UCSD-AML1 (cell line): ENCODE measurements at regions not wholly inside any gene's neighbourhood (a gene's known extent, or its start where the extent isn't known, plus 50 kb on each side); places are given as distances from the start of the nearest gene placed in this dataset.
"Not testable (repeated sequence)": the region's sequence is repeated elsewhere in the genome, so short reads cannot be mapped to it uniquely, and the experiment has no call there.

Source experiments
- DNase-seq: peaks from one replicate; lab custom pipeline; 2025; ENCODE audit not compliant: unreplicated experiment; lab: John Stamatoyannopoulos, UW

DNA sequence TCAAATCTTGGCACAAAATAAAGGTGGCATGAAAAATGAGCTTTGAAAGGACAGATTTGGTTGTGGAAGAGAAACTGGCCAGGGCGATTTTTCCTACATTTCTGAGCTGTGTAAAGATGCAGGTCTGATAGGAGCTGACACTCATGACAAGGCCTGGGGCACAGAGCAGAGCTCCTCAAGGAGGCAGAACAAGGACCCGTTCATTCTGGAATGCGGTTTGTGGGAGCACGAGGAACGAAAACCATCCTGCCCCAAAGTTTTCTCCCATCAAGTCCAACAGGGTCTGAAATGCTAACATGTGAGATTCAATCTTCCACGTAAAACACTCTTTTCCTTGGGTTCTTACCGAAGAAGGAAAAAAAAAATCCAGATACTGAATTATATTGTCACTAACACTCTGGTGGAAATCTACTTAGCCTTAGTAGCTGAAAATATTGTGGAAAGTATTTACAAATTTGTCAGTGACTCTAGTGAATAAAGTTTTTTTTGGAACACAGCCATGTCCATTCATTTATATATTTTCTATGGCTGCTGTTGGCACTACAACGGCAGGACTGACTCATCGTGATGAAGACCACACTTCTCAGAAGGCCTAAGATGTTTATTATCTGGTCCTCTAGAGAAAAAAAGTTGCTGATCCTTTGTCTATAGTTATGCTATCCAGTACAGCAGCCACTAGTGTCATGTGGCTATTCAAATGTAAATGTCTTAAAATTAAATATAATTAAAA, 215.7 kb downstream of the BAMBI start:
- no peak for DNase-seq

DNA sequence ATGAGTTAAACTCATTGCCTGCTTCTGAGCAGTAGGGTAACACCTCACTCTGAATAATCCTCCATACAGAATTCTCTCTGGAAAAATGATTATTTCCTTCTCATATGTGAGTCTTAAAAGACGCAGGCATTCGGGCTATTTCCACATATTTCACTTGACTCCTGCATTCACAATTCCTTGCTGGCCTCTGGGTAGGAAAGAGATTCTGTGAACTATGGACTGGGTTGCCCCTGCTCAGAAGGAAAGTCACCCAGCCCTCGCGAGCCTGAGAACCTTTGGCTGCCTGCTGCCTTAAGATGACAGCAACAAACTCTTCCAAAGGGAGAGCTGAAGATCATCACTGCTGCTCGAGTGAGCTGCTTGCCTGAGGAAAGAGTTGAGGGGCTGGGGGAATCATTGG, 216.8 kb downstream of the BAMBI start:
- no peak for DNase-seq

DNA sequence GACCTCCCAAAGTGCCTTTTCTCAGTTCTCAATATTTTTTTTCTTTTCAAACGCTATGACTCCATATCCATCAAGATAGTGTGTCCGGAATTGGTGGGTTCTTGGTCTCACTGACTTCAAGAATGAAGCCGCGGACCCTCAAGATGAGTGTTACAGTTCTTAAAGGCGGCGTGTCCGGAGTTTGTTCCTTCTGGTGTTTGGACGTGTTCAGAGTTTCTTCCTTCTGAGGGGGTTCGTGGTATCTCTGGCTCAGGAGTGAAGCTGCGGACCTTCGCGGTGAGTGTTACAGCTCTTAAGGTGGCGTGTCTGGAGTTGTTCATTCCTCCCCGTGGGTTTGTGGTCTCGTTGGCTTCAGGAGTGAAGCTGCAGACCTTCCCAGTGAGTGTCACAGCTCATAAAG, 218.3 kb downstream of the BAMBI start:
- DNase-seq, result not testable (repeated sequence)

DNA sequence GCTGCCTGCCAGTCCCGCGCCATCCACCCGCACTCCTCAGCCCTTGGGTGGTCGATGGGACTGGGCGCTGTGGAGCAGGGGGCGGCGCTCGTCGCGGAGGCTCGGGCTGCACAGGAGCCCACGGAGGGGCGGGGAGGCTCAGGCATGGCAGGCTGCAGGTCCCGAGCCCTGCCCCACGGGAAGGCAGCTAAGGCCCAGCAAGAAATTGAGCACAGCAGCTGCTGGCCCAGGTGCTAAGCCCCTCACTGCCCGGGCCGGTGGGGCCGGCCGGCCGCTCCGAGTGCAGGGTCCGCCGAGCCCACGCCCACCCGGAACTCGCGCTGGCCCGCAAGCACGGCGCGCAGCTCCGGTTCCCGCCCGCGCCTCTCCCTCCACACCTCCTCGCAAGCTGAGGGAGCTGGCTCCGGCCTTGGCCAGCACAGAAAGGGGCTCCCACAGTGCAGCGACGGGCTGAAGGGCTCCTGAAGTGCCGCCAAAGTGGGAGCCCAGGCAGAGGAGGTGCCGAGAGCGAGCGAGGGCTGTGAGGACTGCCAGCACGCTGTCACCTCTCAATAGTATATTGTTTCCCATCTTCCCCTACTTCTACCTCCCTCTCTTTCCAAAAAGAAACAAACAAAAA, 219.6 kb downstream of the BAMBI start:
- not testable (repeated sequence) for DNase-seq

DNA sequence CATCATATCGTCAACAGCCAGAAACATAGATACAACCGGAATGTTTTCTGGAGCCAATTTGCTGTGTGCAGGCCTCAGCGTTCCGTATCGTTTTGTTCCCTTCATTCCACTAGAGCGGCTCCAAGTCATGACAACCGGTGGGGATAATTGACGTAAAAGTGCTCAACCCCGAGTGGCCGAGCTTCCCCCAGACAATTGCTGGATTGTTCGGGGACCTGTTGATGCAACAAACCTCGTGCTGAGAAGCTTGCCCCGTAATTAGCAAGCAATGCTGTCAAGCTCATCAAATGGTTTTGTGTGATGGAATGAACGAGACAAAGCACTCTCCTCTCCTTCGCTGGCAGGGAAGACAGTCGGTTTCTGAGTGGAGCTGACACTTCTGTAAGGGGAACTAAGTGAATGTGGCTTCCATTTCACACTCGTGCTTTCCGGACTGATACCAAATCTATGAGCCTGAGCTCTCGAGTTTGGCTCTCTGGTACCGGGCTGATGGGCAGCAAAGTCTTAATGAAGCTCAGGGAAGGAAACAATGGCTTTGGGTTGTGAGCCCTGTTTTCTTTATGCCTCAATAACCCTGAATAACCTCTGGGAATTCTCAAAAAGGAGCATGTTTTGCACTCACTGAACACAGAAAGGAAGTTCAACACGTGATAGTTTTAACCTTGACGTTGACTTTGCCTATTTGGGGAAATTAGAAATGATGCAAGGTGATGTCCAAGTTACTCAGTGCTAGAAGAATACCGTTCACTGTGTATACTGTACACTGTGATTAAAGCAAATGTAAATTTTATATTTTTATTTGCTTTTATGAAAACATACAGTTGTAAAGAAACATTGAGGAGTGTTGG, 220.5 kb downstream of the BAMBI start:
- no peak for DNase-seq

DNA sequence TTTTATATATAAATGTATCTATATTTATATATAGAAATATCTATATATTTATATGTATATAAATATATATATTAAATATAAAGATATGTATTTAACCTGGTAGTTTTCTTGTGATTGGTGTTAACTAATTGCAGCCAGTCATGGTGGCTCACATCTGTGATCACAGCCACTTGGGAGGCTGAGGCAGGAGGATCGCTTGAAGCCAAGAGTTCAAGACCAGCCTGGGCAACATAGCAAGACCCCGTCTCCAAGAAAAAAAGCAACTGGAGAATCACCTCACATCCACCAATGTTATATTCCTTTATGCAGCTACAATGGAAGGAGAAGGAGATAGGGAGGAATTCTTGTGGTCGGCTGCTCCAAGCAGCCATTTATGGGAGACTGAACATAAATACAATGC, 224.9 kb downstream of the BAMBI start:
- no peak for DNase-seq

DNA sequence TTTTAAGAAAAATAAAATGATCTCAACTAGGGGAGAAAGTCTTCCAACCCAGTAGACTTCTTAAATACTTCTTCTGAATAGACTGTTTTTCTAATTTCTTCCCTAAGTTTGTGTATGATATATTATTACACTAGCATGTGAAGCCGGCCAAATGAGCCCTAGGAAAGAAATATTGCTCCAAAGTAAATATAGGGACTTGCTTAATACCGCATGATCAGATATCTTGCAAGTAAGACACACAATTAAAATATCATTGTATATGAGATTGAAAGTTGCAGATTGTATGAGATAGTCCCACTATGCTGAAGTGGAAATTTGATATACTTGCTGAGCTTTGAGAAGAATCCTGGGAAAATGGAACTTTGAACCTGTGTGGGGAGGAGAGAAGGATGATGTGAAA, 225.7 kb downstream of the BAMBI start:
- DNase-seq, result no peak

DNA sequence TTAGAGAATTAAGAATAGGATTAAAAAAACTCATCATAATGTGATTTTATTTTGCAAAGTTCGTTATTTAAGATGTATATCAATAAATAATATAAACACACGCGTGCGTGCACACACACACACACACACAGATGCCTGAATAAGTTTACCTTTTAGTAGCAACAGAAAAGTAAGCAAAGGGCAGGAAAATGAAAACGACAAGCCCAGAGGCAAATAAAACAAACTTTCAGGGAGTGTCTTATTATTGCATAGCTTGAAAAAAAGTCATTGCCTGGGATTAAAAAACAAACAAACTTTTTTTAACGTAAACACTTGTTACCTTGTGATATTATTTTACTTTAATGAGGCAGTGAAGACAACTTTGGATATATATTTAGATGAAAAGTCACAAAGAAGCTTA, 226.4 kb downstream of the BAMBI start:
- no peak for DNase-seq

DNA sequence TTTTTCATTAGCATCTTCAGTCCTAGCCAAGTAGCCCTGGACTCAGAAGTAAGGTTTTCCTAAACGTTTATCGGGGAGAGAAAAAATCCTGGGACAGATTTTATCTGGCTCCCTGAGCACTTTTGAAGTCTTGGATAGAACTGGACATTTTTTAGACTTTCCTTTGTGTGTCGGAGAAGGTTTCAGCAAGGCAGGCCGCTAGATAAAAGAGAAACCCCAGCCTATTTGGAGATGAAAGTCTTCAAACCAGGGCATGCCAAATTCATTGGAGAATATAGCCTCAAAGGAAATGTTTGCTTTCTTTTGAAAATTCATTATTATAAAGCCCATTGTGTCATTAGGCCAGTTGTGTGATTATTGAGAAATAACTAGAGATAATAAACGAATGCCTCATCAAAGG, 228.1 kb downstream of the BAMBI start:
- no peak for DNase-seq

DNA sequence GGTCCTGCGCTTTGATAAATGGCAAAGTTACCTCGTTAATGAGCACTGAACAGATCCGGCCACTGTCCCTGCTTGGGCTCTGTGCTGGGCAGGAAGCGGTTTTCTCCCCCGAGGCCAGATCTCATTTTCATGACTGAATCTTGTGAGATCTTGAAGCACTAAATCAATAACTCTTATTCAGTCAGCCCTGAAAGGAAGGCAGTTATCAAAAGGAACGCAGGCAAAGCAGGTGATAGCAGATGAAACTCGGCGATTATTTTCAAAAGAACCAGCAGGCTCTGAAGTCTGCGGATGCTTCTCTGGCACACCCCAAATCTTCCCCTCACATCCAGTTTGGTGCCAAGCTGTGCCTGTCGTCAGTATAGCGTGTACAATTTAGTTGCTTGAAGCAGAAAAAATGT, 228.7 kb downstream of the BAMBI start:
- DNase-seq, result no peak

DNA sequence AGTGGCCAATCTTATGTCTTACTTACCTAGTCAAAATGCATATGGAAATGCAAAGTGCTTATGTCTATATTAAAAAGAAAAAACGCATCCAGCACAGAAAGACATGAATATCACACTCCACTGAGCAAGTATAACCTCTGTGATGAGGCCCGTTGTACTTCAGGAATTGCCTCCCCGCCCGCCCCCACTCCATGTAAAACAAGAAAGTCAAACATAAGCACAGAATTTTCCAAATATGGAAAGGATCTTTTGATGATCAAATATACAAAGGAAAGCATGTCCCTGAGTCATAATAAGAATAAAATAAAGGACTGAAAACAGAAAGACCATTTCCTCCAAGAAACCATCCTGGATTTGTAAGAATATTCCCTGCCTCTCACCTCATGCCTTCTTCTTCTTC, 229.1 kb downstream of the BAMBI start:
- no peak for DNase-seq

DNA sequence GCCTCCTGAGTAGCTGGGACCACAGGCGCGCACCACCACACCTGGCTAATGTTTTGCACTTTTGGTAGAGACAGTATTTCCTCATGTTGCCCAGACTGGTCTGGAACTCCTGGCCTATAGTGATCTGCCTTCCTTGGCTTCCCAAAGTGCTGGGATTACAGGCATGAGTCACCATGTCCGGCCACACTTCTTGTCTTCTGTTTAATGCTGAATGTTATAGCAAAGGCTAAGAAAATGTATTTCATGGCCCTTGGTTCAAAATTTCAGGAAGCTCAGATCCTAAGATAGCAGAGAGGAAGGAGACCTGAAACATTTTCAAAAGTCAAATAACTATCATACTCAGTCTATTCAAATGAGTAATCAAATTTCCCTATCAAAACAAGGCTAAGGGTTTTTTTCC, 229.6 kb downstream of the BAMBI start:
- no peak for DNase-seq

DNA sequence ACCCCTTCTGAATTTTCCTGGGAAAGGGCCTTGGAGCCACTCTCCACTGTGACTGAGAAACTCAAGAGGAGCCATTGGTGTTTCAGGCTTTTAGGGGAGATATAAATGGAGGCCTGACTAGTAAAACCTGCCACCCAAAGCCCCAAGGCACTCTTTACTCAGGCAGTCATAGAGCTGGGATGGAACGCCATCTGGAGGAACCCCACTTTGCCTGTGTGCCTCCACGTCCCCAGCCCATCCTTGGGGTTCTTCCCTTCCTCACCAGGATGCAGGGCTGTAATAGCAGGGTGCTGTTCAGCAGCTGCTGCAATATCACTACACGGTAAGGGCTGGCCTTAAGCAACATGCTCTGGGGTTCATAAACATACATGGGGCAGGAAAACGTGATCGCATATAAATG, 232.6 kb downstream of the BAMBI start:
- no peak for DNase-seq

DNA sequence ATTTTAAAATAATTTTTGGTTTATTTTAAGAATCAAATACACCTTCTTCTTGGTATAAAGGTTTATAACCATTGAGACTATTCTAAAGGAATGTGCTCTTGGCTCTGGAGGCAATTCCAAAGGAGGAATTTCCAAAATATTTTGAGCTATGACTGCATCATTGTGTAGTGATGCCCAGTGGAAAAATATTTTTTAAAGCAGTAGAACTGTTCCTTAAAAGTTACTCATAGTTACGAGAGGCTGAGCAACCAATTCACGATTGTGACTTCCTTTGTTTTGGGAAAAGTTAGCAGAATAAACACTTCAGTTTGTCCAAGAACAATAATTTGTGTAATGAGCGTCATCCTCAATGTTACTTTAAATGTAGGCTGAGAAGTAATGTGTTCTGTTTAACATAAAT, 233.6 kb downstream of the BAMBI start:
- no peak for DNase-seq

DNA sequence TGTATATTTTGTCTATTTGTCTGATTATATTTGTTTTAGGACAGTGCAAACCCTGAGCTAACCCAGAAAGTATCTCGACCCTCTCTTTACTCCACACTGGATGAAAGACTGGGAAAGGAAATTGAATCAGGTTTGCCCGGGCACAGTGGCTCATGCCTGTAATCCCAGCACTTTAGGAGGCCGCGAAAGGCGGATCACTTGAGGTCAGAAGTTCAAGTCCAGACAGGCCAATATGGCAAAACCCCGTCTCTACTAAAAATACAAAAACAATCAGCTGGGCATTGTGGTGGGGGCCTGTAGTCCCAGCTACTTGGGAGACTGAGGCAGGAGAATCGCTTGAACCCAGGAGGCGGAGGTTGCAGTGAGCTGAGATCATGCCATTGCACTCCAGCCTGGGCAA, 234.2 kb downstream of the BAMBI start:
- not testable (repeated sequence) for DNase-seq

DNA sequence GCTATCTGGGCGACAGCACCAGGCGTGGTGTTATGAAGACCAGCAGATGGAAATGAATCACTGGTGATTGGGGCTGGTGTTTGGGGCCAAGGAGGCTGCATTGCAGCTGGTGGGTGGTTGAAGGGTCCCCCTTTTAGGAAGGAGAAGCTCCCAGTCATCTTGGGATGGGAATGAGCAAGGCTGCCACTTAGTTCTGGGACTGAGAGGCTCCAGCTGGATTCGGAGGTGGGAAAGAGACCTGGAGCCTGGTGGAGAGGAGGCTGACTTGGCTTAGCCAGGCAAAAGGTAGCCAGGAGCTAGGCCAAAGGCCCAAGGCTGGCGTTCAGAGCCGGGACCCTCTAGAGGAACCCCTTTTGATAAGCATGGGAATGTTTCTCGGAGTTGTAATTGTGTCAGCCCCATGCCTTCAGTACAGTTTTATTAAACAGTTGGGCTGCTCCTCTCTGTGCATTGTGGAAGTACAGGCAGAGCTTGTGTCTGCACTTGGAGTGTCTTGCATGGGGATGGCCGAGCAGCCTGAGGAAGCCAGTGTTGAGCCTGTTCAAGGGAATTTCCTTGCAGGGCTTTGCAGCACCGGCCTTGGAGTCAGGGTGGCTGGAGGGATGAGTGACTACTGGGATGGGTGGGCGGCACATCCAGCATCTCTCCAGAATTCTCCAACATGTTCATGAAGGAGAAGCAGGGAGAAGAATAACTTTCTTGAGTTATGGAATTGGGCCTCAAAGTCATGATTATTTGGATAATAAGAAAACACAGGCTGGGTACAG, 234.9 kb downstream of the BAMBI start:
- no peak for DNase-seq

DNA sequence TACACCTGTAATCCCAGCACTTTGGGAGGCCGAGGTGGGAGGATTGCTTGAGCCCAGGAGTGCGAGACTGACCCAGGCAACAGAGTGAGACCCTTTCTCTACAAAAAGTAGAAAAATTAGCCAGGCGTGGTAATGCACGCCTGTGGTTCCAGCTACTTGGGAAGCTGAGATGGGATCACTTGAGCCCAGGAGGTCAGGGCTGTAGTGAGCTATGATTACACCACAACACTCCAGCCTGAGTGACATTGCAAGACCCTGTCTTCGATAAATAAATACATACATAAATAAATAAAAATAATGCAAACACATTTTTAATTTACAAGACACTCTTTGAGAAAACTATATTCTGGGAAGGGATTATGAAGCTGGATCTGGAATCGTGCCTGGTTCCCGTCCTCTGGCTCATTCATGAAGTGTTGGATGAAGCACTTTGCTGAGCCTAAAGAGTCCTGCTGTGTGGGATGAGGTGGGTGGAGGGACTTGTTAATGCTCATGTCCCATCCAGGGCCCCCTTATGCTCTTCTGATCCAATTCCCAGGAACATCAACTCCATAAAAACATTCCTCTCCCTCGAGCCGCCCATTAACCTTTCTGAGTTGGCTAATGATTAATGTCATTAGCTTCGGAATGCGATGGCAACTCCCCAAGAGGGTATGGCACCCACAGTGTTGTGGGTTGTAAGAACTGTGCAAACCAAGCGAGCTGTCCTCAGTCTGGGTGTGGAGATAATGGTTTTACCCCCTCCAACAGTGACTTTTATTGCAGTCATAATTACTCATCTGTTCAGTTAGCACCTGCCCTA, 236.3 kb downstream of the BAMBI start:
- DNase-seq, result no peak

DNA sequence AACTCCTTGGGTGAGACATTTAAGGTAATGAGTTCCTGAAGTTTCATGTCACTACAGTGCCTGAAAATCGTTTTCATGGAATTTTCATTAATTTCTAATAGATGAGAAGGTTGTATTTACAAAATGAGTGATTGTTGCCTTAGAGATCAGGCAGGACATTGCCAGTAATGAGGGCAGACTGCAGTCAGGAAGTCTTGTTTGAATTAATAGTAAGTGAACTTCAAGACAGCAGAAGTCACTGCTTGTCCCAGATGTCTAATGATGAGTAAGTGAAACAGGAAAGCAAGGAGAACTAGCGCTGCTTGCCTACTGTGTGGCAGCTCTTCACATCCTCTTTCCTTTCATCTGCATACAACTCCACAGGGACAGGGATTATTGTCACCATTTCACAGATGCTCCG, 237.4 kb downstream of the BAMBI start:
- no peak for DNase-seq

DNA sequence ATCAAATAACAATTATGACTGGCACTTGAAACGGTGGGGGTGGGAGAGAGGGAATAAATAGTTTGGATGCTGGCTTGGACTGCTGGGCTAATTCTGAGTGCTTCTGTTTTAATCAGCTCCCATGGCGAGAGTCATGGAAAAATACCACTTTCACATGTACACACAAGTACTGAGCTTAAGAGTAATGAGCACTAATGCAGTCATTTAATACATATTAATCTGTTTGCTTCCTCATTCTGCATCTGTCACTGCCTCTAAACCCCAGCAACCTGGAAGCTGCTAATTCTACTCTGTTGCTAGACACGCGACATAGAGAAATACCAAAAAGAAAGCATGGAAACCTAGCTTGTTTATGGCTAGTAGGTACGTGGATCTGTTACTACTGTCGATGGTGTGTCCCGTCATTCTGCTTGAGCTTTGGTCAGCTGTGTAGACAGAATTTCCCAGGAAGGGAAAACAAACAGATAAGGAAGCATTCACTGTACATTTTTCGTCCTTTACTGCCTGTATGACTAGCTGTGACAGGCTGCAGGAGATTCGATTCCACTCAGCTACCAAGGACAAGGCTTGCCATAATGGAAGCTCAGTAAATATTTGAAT, 238.8 kb downstream of the BAMBI start:
- DNase-seq, result no peak

DNA sequence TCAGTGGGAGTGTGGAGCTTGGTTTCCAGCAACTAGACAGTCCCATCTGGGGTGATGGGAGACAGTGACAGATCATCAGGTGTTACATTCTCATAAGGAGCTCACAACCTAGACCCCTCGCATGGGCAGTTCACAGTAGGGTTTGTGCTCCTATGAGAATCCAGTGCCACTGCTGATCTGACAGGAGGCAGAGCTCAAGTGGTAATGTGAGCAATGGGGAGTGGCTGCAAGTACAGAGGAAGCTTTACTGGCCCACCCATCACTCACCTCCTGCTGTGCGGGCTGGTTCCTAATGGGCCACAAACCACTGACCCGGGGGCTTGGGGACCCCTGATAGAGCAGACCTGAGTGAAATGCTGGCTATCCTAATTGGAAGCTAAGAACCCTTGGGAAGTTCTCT, 242.8 kb downstream of the BAMBI start:
- DNase-seq, result no peak
